DMS153 treated with DMSO at 0.1 percent for 48 hours (cell line): ENCODE measurements at regions not wholly inside any gene's neighbourhood (a gene's known extent, or its start where the extent isn't known, plus 50 kb on each side); places are given as distances from the start of the nearest gene placed in this dataset.

Experiments used
- DNase-seq: peaks from one replicate; lab custom pipeline; 2025; ENCODE audit not compliant: unreplicated experiment; lab: John Stamatoyannopoulos, UW

DNA sequence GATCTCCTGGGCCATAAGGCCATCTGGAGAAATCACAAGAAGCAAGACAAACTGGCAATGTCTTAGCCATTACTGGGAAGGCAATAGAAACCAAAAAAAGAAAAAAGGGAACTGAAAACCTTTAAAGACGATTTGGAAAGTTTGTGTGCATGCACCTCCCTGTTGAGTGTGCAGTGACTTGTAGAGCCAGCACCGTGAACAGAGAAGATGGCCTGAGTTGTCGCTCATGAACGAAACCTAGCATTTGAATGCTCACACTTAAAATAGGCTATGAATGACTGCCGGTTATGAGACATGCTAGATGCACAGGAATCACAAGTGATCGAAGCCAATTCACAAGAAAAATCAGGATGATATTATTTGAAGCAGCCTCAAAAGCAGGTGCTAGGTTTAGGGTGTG, 151.3 kb upstream of the ADO start:
- DNase-seq: no peak

DNA sequence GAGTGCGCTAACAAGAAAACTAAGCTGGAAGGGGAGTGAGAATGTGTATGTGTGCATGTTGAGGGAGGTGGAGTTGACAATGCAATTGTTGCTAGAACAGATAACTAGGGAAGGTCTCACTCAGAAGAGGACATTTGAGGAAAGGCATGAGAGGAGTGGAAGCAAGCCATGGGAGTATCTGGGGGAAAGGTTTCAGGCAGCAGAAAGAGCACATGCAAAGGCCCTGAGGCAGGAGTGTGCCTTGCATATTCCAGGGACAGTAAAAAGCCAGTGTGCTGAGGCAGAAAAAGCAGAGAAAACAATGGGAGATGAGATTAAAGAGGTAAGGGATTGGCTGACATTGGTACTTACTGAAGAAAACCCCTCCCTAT, 149.6 kb upstream of the ADO start:
- no peak for DNase-seq

DNA sequence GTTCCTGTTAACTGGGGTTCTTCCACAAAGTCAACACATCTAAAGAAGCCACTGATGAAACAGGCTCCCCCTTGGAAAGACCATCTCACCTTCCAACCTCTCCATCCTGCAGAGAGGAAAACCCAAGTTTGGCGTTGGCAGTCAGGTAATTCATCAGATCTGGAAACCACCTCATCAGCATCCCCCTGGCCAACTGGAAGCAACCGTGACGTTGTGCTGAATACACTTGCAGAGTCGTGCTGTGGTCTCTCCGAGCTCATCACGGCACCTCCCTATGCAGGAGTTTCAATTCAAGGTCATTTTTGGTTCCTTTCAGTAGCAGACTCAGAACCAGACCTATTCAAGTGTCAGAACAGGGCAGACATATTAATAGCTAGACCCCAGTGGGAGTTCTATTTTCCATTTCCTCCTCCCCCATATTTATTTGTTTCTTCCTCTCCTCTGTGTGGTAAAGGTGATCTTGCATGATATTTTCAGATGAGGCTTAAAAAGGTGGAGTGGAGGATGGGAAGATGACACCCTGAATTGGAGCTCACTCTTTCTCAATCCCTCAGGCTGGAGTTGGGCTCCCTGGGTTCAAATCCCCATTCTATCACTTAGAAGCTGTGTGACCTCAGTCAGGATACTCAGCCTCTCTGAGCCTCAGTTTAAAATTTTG, 149.1 kb upstream of the ADO start:
- DNase-seq: no peak

DNA sequence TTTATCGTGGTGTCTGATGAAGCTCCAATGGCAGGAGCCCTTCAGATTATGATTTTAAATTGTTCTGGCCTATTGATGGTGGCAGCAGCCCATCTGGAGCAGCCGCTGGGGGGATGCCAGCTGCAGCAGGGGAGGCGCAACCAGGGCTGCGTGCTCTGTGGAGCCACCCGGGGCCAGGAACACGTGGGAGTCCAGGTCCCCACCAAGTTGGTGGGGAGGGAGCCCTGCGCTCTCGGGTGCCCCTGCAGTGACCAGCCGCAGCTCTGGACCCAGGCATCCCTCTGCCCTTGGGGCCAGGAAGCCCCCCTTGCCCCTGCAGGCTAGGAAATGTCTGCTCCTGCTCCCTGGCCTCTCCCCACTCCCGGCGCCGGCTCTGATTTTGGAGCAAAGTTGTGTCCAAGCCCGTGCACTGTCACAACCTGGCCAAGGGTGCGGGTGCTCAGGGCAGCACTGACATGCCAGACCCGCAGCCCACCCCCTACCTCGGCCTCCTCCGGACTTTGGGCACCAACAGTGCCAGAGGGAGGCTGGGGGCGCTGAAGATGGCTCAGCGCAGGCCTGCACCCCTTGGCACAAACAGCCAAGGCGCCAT, 147.2 kb upstream of the ADO start:
- no peak for DNase-seq

DNA sequence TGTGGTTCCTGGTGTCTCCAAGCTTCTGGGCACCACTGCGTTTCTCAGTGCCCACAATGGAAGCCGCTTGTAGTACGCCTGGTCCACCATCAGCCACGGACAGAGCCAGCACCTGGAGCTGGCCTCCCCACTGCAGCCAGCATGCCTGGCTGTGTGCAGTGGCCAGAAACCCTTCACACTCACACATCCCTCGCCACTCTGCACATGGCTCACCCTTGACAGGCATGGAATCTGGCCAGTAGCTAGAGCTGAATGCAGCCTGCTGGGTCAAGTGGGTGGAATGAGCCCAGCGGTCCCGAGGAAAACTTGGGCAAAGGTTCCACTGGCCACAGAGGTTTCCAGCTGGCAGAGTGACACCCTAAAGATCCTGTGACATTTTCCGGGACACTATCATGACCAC, 146.0 kb upstream of the ADO start:
- no peak for DNase-seq

DNA sequence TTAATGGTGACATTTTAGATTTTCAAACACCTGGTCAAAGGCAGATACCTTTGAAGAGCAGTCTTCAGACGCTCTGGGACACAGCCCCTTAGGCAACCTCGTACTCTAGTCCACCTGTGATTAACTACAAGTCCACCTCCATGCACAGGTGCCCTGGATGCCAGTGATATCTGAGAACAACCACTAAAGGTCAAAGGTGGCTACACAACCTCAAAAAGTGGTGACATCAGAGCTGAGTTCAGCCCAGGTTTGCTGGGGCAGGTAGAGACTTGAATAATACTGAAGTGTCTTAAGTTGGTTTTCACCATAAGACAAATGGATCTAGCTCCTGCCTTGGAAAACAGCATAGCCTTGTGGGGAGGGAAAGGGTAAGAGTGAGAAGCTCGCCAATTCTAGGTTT, 143.4 kb upstream of the ADO start:
- no peak for DNase-seq

DNA sequence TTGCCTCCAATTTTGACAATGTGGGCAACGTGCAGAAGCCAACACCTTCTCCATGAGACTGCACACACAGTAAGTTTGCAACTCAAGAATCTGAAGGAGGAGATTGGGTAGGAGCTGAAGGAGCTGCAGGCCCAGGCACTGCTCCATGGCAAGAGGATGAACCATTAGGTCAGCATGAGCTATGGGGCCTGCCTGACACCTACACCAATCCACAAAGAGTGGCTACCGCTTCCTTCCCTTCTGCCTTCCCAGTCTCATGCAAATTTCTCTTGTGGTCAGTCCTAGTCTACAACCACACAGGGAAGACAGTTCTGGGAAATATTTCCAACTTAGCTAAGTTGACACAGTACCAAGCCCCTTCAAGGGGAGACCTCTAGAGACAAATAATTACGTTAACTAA, 142.0 kb upstream of the ADO start:
- DNase-seq: no peak

DNA sequence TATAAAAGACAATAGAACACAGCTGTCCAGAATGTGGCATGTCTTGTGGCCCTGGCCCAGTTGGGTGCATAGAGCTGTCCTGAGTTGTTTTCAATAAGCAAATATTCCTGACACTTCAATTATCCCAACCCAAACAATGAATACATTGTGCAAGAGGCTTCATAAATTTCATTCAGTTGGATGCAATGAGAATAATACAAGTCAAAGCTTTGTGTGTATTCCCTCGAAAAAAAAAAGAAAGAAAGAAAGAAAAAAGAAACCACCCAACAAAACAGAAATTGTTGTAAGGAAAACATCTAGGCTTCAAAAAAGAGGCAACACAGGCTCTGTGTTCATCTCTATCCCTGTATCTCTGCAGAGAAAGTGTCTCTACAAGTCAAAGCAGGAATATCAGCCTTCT, 138.7 kb upstream of the ADO start:
- DNase-seq: no peak

DNA sequence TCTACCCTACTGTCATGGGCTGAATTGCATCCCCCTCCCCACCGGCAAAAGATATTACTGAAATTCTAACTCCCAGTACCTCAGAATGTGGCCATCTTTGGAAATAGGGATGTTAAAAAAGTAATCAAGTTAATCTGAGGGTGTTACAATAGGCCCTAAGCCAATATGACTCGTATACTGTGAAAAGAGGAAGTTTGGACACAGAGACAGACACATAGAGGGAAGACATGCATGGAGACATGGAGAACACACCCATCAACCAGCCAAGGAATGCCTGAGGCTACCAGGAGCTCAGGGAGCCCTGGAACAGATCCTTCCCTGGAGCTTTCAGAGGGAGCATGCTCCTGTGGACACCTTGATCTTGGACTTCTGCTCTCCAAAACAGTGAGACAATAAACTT, 138.2 kb upstream of the ADO start:
- no peak for DNase-seq

DNA sequence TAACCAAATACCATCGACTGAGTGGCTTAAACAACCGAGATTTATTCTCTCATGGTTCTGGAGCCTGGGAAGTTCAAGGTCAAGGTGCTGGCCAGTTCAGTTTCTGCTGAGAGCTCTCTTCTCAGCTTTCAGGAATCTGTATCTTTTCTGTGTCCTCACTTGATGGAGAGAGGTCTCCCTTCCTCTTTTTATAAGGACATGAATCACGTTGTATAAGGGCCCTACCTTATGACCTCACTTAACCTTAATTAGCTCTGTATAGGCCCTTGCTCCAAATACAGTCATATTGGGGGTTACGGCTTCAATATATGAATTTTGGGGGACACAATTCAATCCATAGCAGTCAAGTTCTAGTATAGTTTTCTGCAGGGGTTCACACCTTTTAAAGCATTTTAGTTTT, 135.2 kb upstream of the ADO start:
- DNase-seq: no peak

DNA sequence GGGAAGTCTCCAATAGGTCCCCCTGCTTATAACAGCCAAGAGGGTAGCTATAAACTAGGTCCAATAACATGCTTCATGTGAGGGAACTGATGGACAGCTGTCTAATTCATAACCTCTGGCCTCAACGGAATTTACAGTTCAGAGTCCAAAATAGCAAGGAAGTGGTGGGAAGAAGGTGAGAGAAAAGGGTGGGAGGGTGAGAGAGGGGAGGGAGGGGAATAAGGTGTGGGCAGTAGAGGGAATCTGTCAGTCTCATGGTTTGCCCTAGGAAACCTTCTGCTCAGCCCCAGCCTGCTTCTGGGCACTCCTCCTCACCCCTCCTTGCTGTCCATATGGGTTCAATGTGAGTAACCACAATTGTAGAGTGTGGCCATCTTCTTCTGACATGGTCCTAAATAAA, 133.4 kb upstream of the ADO start:
- DNase-seq: no peak

DNA sequence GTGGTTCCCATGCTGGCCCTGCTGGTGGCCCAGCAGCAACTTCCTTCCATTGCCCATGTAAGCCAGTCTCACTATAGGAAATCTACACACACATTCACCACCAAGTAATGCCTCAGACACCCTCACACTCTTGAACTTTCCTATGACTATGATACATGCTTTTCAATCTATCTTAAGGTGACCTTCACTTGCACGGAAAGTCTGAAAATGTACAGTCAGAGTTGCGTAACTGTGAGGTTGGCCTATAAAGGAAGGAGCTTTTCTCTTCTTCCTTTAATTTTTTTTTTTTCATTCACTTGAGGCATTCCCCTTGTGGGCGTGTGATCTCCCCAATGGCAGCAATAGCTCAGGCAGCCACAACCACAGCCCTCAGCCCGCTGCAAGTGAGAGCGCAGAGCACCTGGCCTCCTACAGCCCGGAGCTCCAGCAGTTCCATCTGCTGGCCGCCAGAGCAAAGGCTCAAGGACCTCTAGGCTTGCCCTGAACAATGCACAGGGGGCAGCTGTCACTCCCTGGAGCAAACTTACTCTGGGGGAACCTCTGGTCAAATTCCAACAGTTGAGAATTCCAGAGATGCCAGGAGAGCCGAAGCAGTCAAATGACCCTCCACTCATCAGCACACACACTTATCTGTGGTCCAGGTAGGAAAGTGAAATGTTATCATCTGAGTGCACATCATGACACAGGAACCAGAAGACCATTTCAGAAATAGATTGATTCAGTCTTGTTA, 123.1 kb upstream of the ADO start:
- DNase-seq: no peak

DNA sequence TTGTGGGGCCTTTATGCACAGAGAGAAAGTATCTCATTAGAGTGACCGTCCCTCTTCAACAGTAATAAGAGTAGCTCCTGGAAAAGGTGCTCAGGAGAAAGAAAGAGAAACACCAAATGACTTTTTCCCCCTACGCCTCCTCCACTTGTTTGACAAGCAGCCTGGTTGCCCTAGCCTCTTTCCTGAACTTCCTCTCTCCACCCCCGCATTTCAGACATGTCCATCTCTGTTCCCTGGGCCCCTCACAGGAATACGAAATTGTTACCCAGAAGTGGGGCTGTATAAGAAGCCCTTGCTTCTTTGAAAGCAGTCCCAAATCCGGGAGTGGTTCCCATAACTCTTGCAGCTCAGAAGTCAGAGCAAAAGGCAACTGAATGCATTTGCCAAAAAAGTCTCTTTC, 119.6 kb upstream of the ADO start:
- DNase-seq: no peak

DNA sequence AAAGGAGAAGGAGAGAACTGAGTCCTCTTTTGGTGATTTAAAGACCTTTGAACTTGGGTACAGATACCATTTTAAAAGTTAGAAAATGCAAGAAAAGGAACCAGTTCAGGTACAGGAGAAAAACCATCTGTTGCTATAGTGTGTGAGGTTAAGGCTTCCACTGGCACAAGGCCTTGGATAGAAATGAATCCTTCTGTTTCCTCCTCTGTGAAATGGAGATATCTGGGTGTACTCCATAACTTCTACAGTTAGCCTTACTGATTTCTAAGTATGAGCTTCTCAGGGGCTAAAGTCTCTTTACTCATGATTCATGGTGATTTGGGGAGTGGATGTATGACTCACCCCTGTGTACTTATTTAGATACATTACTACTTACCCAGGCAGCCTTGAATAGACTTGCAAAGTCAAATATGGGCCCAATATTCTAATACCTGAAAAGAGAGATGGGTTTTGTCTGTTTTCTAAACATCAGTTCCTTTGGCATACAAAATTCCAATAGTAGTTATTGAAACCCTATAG, 117.2 kb upstream of the ADO start:
- DNase-seq: no peak

DNA sequence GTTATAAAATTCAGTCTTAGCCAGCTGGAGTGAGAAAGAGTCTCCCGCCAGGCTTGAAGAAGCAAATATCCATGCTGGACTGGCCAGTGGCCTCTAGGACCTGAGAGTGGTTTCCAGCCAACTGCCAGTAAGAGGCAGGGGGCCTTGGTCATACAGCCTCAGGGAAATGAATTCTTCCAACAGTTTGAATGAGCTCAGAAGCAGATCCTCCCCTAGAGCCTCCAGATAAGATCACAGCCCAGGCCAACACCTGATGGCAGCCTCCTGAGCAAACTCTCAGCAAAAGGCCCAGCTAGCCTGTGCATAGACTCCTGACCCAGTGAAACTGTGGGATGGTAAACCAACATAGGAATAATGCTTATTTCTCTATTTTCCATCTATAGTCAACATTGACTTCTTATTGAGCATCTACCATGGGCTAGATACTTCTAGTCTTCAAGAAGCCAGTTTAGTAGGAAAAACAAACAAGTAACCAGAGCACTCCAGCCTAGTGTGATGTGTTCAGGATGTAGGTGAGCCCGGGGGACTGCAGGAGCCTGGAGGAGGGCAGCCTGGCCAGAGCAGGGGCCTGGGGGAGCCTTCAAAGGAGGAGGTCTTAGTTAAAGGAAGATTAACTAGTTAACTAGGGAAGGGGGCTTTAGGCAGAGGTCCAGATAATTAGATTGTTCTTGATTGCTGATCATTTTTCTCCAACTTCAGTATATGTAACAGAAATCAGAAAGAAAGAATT, 115.4 kb upstream of the ADO start:
- no peak for DNase-seq

DNA sequence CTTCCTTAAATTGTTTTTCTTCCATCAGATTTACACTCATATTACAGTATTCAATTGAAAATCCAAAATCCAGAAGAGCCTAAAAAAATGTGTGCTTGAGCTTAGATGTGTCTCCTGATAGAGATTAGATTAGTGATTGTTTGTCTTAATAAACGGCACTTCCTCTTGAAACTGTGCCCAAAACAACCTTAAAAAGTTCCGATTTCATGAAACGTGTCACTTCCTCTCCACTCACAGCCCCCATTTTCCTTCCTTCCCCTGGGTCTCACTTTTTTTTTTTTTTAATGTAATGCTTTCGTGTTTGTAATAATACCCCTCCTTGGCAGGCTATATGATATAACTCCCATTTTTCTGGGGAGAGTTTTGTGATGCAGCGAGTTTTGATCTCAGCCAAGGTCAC, 114.8 kb upstream of the ADO start:
- no peak for DNase-seq

DNA sequence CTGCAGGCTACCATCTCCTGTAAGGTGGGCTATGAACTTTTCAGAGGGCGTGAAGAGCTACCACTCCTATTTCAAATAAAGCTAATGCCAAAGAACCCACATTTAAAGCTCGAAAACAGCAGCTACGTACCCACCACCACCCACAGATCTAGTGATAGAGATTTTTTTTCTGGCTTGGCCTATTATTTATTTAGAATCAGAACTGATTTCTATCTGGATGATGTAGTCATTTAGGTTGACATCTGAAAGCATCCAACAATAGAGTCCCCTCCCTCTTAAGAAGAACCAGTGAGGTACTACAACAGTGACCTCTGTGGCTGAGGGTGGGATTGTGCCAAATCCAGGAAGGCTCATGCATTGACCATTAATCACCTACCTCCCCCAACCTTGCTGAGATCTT, 113.8 kb upstream of the ADO start:
- no peak for DNase-seq

DNA sequence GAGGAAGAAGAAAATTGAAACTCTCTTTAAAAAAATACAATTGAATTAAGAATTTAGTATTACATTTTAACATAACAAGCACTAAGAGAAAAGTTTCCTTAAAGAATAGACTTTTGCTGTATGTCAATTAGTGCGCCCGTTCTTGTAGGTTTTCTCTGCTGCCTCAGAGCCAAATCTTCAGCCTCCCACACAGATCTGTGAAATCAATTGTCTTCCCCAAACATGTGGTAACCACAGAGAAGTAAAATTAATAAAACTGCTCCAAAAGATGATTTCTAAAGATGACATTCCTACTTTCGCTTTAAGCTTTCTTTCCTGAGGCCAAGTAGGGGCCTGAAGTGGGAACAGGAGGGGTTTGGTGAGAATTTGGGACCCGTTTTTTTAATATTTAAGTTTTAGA, 113.2 kb upstream of the ADO start:
- DNase-seq: no peak

DNA sequence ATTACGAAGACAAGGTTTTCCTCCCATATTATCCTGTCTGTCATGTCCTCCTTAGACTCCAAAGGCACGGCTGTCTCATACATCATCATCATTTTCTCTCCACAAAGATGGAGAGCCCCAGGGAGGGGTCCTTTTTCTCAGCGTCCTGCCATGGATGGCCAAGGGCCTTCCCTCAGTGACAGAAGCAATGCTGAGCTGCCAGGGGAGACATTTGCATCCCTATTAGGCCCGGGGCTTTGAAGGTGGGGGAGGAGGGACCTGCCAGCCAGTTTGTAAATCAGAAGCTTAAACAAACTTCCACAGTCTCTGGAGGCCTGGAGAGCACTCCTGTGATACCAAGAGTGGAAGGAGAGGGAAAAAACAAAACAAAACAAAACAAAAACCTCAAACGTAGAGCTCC, 112.4 kb upstream of the ADO start:
- no peak for DNase-seq

DNA sequence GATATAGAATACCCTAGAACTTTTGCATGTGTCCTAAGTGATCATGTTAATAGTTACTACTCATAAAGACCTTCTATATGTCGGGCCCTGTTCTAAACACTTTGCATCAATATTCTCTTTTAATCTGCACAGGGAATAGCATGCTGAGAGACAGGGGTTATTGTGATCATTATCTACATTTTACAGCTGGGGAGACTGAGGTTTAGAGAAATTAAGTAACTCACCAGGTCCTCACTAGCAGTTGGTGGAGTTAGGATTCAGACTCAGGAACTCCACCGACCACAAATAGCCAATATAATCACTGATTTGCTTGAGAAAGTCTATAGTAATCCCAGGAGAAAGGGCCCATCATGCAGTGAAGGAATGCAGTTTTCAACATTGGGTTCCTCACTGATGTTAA, 111.2 kb upstream of the ADO start:
- DNase-seq: no peak

DNA sequence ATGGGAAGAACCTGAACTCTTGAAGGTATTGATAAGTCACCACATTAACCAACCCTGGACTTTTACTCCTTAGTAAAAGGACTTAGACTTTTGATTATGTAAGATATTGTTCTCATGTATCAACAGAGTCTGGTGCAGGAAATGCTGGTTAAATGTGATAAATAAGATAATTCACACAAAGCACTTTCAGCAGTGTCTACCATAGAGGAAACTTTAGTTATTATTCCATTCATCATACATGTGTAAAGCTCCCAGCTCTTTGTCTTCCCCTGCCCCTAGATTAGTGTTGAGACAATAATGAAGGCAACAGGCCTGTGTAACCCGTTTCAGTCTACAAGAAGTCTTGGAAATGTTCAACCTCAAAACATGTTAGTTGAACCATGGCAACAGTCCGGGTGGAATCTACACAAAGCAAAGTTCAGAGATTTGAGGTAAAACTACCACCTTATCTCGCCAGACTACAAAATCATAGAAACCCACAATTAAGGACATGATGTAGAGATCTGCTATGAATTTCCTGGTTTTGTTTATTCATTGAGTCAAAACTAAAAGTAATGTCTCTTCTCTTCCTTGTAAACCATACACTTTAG, 109.9 kb upstream of the ADO start:
- no peak for DNase-seq

DNA sequence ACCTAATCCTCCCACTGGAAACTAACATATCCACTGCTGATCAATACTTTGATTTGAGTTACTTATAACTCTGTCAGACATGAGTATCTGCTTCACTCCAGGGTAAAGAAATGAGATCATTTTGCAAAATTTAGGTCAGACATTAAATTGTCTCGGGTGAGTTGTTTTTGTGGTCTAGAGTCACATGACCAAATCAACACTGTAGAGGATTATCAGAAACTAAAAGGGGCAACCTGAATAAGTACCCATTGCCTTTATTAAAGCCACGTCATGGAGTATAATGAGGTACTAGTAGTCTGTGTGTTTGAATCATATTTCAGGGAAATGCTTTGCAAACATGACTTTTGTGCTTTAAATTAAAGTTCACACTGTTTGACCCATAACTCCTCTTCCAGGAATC, 107.7 kb upstream of the ADO start:
- no peak for DNase-seq
